Stimulated activated CD4-positive, alpha-beta T cell treated with anti-CD3 and anti-CD28 coated beads, Interleukin-1b, Interleukin-23, amount 100 ng/mL, for 1 hour (primary cell): ENCODE measurements at regions not wholly inside any gene's neighbourhood (a gene's known extent, or its start where the extent isn't known, plus 50 kb on each side); places are given as distances from the start of the nearest gene placed in this dataset.

ENCODE experiments used
- DNase-seq, 2 donors: peaks; one replicate each; pipeline ENCODE4 v3.0.0-alpha.2; 2020; ENCODE audit warnings: low read depth in 2 of 2

- DNase-seq = no peak
Observed at GRCh38 chr15:36517758-36518157, 61.7 kb upstream of the CDIN1 start.

- DNase-seq = no peak
Observed at GRCh38 chr15:36519067-36519466, 60.4 kb upstream of the CDIN1 start.

GRCh38 chr15:36525430-36525829 is 54.0 kb upstream of the CDIN1 start:
- DNase-seq = no peak

DNA sequence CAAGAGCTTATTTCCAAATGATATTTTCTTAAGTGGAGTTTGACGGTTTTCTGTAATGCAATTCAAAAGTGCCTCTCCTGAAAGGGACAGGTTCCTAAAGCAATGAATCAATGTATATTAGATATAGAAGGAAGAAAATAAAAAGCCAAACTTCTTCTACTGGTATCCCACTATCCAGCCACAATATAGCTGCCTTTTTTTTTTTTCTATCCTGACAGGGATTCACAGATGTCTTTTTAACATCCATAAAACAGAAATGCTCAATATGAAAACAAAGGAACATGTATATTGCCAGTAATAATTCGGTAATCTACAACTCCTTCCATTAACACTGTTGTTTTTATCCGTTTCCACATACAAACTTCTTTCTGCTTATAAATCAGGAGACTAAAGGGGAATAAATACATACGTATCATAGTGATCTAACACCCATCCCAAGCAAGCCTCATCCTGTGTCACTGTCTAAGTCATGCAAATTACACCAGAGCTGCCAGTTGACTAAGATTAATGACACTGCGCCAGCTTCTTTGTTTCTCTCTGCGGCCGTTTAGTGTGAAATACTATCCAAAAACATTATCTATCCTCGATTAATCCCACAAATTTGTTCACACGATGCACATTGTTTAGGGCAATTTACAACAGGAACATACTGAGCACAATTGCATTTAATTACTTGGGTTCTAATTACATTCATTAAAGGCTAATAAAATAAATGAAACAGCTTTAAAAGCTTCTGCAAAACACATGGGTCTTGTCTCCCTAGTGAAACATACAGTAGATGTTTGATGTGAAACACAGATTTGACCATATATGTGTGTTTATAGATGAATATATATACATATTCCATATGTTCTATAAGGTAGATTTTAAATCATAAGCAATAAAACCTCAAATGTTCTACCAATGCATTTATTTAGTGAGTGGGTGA is 51.9 kb upstream of the CDIN1 start:
- DNase-seq = no peak

DNA sequence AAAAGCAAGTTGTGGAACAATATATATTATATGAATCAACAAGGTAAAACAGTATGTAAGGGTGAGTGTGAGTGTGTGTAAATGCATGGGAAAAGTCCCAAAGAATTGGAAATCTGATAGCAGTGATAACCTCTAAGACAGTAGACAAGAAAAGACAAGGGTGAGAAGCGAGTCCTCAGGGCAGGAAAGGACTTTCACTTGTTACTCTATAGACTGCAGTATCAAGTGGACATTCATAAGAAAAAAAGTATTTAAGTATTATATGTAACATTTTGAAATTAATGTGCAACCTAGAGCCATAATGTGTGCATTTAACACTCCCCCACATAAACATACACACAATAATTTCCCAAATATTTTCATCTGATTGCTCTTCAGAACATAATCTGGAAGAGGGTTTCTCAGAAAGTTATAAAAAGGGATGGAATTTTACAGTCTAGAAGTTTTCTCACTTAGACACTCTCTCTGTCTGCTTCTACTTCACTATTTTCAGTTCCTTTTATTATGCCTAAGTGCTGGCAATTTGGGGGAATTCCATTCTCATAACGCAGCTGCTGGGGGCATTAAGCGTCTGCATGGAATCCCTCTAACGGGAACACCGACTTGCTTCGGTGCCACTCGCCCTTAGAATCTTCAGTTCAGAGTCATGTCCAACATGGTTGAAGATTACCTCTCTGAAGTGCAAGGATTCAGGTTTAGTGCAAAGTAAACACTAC is 50.0 kb upstream of the CDIN1 start:
- no peak for DNase-seq
